ENCODE measurements at regions not wholly inside any gene's neighbourhood (a gene's known extent, or its start where the extent isn't known, plus 50 kb on each side); places are given as distances from the start of the nearest gene placed in this dataset.

DNA sequence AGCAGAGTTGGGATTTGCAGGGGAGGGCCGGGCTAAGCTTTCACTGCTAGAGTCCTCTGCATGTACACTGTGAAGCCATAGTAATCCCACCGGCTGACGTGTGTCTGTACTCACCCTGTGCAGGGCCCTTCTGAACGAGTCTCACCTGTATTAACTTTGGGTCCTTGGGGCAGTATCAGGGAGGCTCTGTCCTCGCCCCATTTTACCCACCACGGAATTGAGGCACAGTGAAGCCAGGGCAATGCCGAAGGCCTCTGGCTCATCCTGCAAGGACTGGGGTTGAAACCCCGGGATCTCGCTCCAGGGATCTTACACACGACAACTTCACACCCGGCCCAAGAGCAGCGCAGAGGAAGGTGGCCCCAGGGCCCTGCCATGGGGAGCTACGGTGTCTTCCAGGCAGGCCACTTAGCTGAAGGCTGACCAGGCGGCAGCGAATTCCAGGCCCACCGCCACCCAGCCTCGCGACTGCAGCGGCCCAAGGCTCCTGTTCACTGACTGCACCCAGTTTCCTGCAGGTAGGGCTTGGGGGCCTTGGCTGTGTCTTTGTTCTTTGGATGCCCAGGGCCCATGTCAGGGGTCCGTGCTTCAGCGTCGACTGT is 75.5 kb upstream of the ADRA2C start:
- no peaks in the 10 kb centered on the region for H3K9me2 ChIP-seq (replicated peaks; ENCODE audit: insufficient read depth)
- WGBS (ENCODE audit: low lambda C conversion rate, missing lambda C conversion rate) = 92% methylated on average over 22 of the region's 22 CpGs
- TF ChIP-seq, protein P1, sequence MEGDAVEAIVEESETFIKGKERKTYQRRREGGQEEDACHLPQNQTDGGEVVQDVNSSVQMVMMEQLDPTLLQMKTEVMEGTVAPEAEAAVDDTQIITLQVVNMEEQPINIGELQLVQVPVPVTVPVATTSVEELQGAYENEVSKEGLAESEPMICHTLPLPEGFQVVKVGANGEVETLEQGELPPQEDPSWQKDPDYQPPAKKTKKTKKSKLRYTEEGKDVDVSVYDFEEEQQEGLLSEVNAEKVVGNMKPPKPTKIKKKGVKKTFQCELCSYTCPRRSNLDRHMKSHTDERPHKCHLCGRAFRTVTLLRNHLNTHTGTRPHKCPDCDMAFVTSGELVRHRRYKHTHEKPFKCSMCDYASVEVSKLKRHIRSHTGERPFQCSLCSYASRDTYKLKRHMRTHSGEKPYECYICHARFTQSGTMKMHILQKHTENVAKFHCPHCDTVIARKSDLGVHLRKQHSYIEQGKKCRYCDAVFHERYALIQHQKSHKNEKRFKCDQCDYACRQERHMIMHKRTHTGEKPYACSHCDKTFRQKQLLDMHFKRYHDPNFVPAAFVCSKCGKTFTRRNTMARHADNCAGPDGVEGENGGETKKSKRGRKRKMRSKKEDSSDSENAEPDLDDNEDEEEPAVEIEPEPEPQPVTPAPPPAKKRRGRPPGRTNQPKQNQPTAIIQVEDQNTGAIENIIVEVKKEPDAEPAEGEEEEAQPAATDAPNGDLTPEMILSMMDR (IDR thresholded peaks at IDR 0.05; ENCODE audit: poor library complexity) = no peak
- TF ChIP-seq EZH2 (IDR thresholded peaks at IDR 0.05; ENCODE audit: borderline replicate concordance) (no peak), EZH2phosphoT487 (IDR thresholded peaks at IDR 0.05; ENCODE audit: low read depth, severe bottlenecking, unreplicated experiment) (no peak)
- no peaks in the 10 kb centered on the region for H3K79me2 ChIP-seq
- no peaks in the 10 kb centered on the region for H3K36me3 ChIP-seq (replicated peaks; ENCODE audit: insufficient read depth, low read depth)
- no peak overlapping the region for H3K4me3 ChIP-seq
- H4K20me1 ChIP-seq (ENCODE audit: insufficient read depth, poor library complexity, severe bottlenecking) = no peaks in the 10 kb centered on the region
- no peaks in the 10 kb centered on the region for H3K9me3 ChIP-seq (ENCODE audit: low read depth)
- H3K27ac ChIP-seq = no peak overlapping the region
- H3K27me3 ChIP-seq = no peaks in the 10 kb centered on the region
- H3K4me2 ChIP-seq = no peak overlapping the region
- DNase-seq (ENCODE audit: low spot score) = no peak
- H3K4me1 ChIP-seq (ENCODE audit: insufficient read depth) = no peaks in the 10 kb centered on the region
- no peak overlapping the region for H2AFZ ChIP-seq

DNA sequence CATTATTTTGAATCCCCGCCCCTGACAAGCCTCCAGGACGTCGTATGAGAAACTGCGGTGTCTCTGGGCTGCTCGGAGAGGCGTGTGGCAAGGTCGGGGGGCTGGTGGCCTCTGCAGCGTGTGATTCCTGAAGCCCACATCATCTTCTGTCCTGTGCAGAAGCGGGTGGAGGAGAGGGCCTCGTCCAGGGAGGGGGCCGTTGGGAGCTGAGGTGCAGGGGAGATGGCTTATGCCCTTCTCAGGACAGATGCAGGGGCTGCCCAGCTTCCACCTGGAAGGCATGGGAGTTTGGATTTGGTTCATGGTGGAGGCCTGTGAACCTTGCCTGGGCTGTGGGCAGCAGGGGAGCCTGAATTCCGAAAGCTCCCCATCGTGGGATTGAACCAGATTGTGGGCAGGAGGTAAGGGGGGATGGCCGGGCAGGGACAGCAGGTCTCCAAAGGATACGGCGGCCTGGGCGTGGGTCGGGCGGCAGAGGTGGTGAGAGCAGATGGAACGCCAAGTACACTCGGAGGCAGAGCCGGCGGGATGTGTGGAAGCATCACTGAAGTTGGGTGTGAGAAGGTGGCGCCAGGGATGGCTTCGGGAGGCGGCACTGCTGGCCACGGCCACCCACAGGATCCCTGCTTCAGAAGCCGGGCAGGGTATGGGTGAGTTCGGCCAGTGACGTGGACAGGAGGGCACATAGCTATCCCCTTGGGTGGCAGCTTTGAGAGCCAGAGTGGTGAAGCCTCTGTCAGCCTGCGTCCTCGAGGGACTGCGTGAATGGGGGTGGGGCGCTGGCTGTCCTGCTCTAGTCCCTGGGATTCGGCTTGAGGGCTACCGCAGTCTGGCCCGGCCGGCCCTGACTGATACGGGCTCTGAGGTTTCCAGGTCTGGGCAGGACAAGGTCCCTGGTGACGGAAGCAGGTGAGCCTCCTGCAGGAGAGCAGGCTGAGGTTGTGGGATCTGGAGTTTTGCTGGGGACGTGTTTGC is 76.3 kb upstream of the ADRA2C start:
- no peak overlapping the region for H3K27ac ChIP-seq
- 89% methylated on average over 36 of the region's 41 CpGs for WGBS (ENCODE audit: low lambda C conversion rate, missing lambda C conversion rate)
- TF ChIP-seq EZH2phosphoT487 (IDR thresholded peaks at IDR 0.05; ENCODE audit: low read depth, severe bottlenecking, unreplicated experiment) (no peak), EZH2 (IDR thresholded peaks at IDR 0.05; ENCODE audit: borderline replicate concordance) (no peak)
- TF ChIP-seq, protein P1 (IDR thresholded peaks at IDR 0.05; ENCODE audit: poor library complexity) = no peak

DNA sequence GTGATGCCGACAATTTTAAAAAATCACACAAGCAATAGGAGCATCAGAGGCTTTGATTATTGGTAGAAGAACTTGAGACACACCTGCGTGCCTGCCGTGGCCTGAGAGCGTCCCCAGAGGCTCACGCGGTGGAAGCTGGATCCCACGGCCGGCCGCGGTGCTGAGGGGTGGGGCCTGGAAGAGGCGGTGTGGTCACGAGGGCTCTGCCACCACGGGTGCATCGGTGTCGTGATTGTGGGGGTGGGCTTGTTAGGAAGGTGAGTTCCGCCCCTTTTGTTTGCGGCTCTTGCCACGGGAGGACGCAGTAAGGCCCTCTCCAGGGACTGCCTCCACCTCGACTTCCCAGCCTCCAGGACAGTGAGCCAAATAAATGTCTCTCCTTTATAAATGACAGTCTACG is 77.2 kb upstream of the ADRA2C start:
- Histone ChIP-seq H3K27ac (no peak overlapping the region), H3K9me2 (replicated peaks; ENCODE audit: insufficient read depth) (no peaks in the 10 kb centered on the region), H3K4me1 (ENCODE audit: insufficient read depth) (no peaks in the 10 kb centered on the region), H2AFZ (no peak overlapping the region), H3K9me3 (ENCODE audit: low read depth) (no peaks in the 10 kb centered on the region), H4K20me1 (ENCODE audit: insufficient read depth, poor library complexity, severe bottlenecking) (no peaks in the 10 kb centered on the region), H3K36me3 (replicated peaks; ENCODE audit: insufficient read depth, low read depth) (no peaks in the 10 kb centered on the region), H3K79me2 (no peaks in the 10 kb centered on the region), H3K4me3 (no peak overlapping the region), H3K4me2 (no peak overlapping the region), H3K27me3 (no peaks in the 10 kb centered on the region)
- 87% methylated on average over 18 of the region's 21 CpGs for WGBS (ENCODE audit: low lambda C conversion rate, missing lambda C conversion rate)
- TF ChIP-seq EZH2phosphoT487 (IDR thresholded peaks at IDR 0.05; ENCODE audit: low read depth, severe bottlenecking, unreplicated experiment) (no peak), EZH2 (IDR thresholded peaks at IDR 0.05; ENCODE audit: borderline replicate concordance) (no peak)
- TF ChIP-seq, protein P1 (IDR thresholded peaks at IDR 0.05; ENCODE audit: poor library complexity) = no peak
- DNase-seq (ENCODE audit: low spot score) = no peak

More for the DNA sequence above, 76.3 kb upstream of the ADRA2C start:
- DNase-seq (ENCODE audit: low spot score) = no peak
- Histone ChIP-seq H3K36me3 (replicated peaks; ENCODE audit: insufficient read depth, low read depth) (no peaks in the 10 kb centered on the region), H2AFZ (no peak overlapping the region), H3K79me2 (no peaks in the 10 kb centered on the region), H3K4me1 (ENCODE audit: insufficient read depth) (no peaks in the 10 kb centered on the region), H3K27me3 (no peaks in the 10 kb centered on the region), H3K4me2 (no peak overlapping the region), H3K9me3 (ENCODE audit: low read depth) (no peaks in the 10 kb centered on the region), H4K20me1 (ENCODE audit: insufficient read depth, poor library complexity, severe bottlenecking) (no peaks in the 10 kb centered on the region), H3K4me3 (no peak overlapping the region), H3K9me2 (replicated peaks; ENCODE audit: insufficient read depth) (no peaks in the 10 kb centered on the region)

Data from hepatocyte (in vitro differentiated cells).